HUDEP-2 (cell line): ENCODE measurements at regions not wholly inside any gene's neighbourhood (a gene's known extent, or its start where the extent isn't known, plus 50 kb on each side); places are given as distances from the start of the nearest gene placed in this dataset.
"Not testable (repeated sequence)": the region's sequence is repeated elsewhere in the genome, so short reads cannot be mapped to it uniquely, and the experiment has no call there.

Experiments used
- DNase-seq, 76 experiments: peaks; one replicate each; lab custom pipeline; 2025; ENCODE audit not compliant: unreplicated experiment in 76 of 76; lab: John Stamatoyannopoulos, UW

GRCh38 chr6:43893073-43893472 lies 123.1 kb downstream of the VEGFA start:
- no peak for DNase-seq

GRCh38 chr6:43891072-43891870 lies 121.3 kb downstream of the VEGFA start:
- no peak for DNase-seq

- DNase-seq, result no peak
These were observed 120.4 kb downstream of the VEGFA start for GRCh38 chr6:43890197-43891062.

GRCh38 chr6:43887906-43888683 lies 118.1 kb downstream of the VEGFA start:
- peak in 43 of 76 experiments; percentile 13 to 77 (median 50) for DNase-seq

- peak in 2 of 76 experiments; percentile 22 to 23 for DNase-seq
These were observed 117.4 kb downstream of the VEGFA start for GRCh38 chr6:43887340-43887858.

- DNase-seq, result no peak
These were observed 116.8 kb downstream of the VEGFA start for GRCh38 chr6:43886717-43887339.

GRCh38 chr6:43886067-43886461 lies 116.1 kb downstream of the VEGFA start:
- no peak for DNase-seq

- no peak for DNase-seq
These were observed 115.5 kb downstream of the VEGFA start for GRCh38 chr6:43885399-43886066.

GRCh38 chr6:43884652-43885022 lies 114.6 kb downstream of the VEGFA start:
- peak in 9 of 76 experiments; percentile 16 to 35 (median 22) for DNase-seq

GRCh38 chr6:43883847-43884651 lies 114.0 kb downstream of the VEGFA start:
- DNase-seq, result peak in 10 of 76 experiments; percentile 14 to 31 (median 23)

GRCh38 chr6:43882690-43883448 lies 112.9 kb downstream of the VEGFA start:
- DNase-seq, result not testable (repeated sequence)

GRCh38 chr6:43880236-43881137 lies 110.5 kb downstream of the VEGFA start:
- DNase-seq, result no peak

GRCh38 chr6:43879722-43880121 lies 109.7 kb downstream of the VEGFA start:
- no peak for DNase-seq

GRCh38 chr6:43878823-43879495 lies 108.9 kb downstream of the VEGFA start:
- DNase-seq, result peak in 2 of 76 experiments; percentile 17 to 18

GRCh38 chr6:43878127-43878634 lies 108.2 kb downstream of the VEGFA start:
- DNase-seq, result no peak

GRCh38 chr6:43877463-43878126 lies 107.6 kb downstream of the VEGFA start:
- DNase-seq, result no peak
